GM13977 (cell line): ENCODE measurements at regions not wholly inside any gene's neighbourhood (a gene's known extent, or its start where the extent isn't known, plus 50 kb on each side); places are given as distances from the start of the nearest gene placed in this dataset.

Experiments
- DNase-seq: peaks from one replicate; pipeline ENCODE4 v3.0.0; 2012; ENCODE audit warnings: low spot score
- CTCF ChIP-seq: IDR thresholded peaks from 2 replicates; pipeline ENCODE4 v1.5.1; 2012; ENCODE audit warnings: mild to moderate bottlenecking, control low read depth; ENCODE audit not compliant: insufficient read depth; ENCODE audit errors: extremely low read depth, missing control alignments
- in situ Hi-C: fragments of 300-500 bp; cut with MboI; formaldehyde crosslinking; loops from one replicate; pipeline ENCODE4 v1.12.0; 2022; ENCODE audit warnings: low sequenced_read_pairs, low pct_unique_long_range_greater_than_20kb, mixed read lengths, inconsistent platforms; ENCODE audit not compliant: unreplicated experiment

GRCh38 chr3:166810741-166811445, 569.2 kb downstream of the ZBBX start:
- DNase-seq: no peak
- no peak for TF ChIP-seq CTCF

GRCh38 chr3:166809520-166809919, 570.6 kb downstream of the ZBBX start:
- in situ Hi-C loops: no loop called here
- no peak for DNase-seq
- TF ChIP-seq CTCF: no peak

More at GRCh38 chr3:166810741-166811445, 569.2 kb downstream of the ZBBX start:
- in situ Hi-C loops: no loop called here

- DNase-seq: no peak
- in situ Hi-C loops: no loop called here
- no peak for TF ChIP-seq CTCF
Observed at GRCh38 chr3:166788936-166789335, 591.2 kb downstream of the ZBBX start.

DNA sequence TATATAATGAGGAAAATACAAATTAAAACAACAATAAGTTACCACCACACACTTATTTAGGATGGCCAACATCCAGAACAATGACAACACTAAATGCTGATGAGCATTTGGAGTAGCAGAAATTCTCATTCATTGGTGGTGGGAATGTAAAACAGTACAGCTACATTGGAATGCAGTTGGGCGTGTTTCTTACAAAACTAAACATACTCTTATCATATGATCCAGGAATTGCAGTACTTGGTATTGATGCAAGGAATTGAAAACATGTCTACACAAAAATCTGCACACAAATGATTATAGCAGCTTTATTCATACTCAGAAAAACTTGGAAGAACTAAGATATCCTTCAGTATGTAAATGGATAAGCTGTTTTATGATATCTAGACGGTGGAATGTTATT, 594.2 kb downstream of the ZBBX start:
- no peak for DNase-seq
- in situ Hi-C loops: no loop called here
- TF ChIP-seq CTCF: no peak

GRCh38 chr3:166783206-166783605, 596.9 kb downstream of the ZBBX start:
- in situ Hi-C loops: no loop called here
- TF ChIP-seq CTCF: no peak
- DNase-seq: no peak

GRCh38 chr3:166764698-166765318, 615.3 kb downstream of the ZBBX start:
- TF ChIP-seq CTCF: no peak
- in situ Hi-C loops: no loop called here
- no peak for DNase-seq
